ENCODE measurements at regions not wholly inside any gene's neighbourhood (a gene's known extent, or its start where the extent isn't known, plus 50 kb on each side); places are given as distances from the start of the nearest gene placed in this dataset.
A peak's percentile ranks its signal among the peaks of the same experiment; 100 is the strongest.
"Not testable (repeated sequence)": the region's sequence is repeated elsewhere in the genome, so short reads cannot be mapped to it uniquely, and the experiment has no call there.

- H3K9me3 ChIP-seq (ENCODE audit: control insufficient read depth, low read depth, low read length); H3K4me3 ChIP-seq (ENCODE audit: low read length); H3K36me3 ChIP-seq (ENCODE audit: control insufficient read depth, insufficient read depth, low read length); H3K27me3 ChIP-seq (ENCODE audit: control insufficient read depth, insufficient read depth, low read length); H3K4me1 ChIP-seq (ENCODE audit: control insufficient read depth, insufficient read depth, low read length); DNase-seq; H3K27ac ChIP-seq (ENCODE audit: low read length): not testable (repeated sequence)
- WGBS (ENCODE audit: insufficient coverage, low lambda C conversion rate), result no CpG with 5 or more reads among the region's 3 CpGs
These were observed 667.1 kb downstream of the PRIM2 start for GRCh38 chr6:57984575-57984974.

- H3K27me3 ChIP-seq (ENCODE audit: control insufficient read depth, insufficient read depth, low read length); H3K36me3 ChIP-seq (ENCODE audit: control insufficient read depth, insufficient read depth, low read length); H3K4me1 ChIP-seq (ENCODE audit: control insufficient read depth, insufficient read depth, low read length); H3K4me3 ChIP-seq (ENCODE audit: low read length); DNase-seq; H3K27ac ChIP-seq (ENCODE audit: low read length); H3K9me3 ChIP-seq (ENCODE audit: control insufficient read depth, low read depth, low read length): not testable (repeated sequence)
- WGBS (ENCODE audit: insufficient coverage, low lambda C conversion rate), result no CpG with 5 or more reads among the region's 4 CpGs
These were observed 668.3 kb downstream of the PRIM2 start for GRCh38 chr6:57985734-57986133.

GRCh38 chr6:57986584-57986983, 669.2 kb downstream of the PRIM2 start:
- WGBS (ENCODE audit: insufficient coverage, low lambda C conversion rate), result 41% methylated on average over 2 of the region's 2 CpGs
- DNase-seq; H3K27ac ChIP-seq (ENCODE audit: low read length); H3K4me3 ChIP-seq (ENCODE audit: low read length); H3K36me3 ChIP-seq (ENCODE audit: control insufficient read depth, insufficient read depth, low read length); H3K4me1 ChIP-seq (ENCODE audit: control insufficient read depth, insufficient read depth, low read length); H3K27me3 ChIP-seq (ENCODE audit: control insufficient read depth, insufficient read depth, low read length); H3K9me3 ChIP-seq (ENCODE audit: control insufficient read depth, low read depth, low read length): not testable (repeated sequence)

DNA sequence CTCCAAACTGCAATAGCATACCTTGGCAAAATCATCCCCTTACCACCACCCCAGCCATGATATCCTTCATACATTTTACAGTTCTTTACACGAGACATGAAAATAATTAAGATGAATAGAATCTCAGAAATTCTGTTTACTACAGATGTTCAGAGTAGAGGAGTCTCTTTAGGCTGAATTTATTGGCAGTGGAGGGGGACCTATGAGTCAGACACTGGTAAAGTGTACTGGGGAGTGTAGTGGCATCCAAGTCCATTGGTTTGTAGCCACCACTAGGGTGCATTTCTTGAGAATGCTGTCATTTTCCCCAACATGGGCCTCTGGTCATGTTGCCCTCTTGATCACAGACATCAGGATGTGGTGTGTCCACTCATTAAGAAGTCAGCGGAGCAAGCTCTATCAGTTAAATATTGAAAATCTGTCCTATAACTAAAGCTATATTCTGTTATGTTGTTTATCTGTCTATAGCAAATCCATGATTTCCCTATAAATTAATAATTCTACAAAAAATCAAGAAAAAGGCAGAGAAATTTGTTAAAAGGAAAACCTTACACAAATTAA, 672.2 kb downstream of the PRIM2 start:
- H3K36me3 ChIP-seq (ENCODE audit: control insufficient read depth, insufficient read depth, low read length); H3K9me3 ChIP-seq (ENCODE audit: control insufficient read depth, low read depth, low read length); DNase-seq; H3K27me3 ChIP-seq (ENCODE audit: control insufficient read depth, insufficient read depth, low read length); H3K4me1 ChIP-seq (ENCODE audit: control insufficient read depth, insufficient read depth, low read length); H3K27ac ChIP-seq (ENCODE audit: low read length); H3K4me3 ChIP-seq (ENCODE audit: low read length): not testable (repeated sequence)
- no CpG with 5 or more reads among the region's 2 CpGs for WGBS (ENCODE audit: insufficient coverage, low lambda C conversion rate)

DNA sequence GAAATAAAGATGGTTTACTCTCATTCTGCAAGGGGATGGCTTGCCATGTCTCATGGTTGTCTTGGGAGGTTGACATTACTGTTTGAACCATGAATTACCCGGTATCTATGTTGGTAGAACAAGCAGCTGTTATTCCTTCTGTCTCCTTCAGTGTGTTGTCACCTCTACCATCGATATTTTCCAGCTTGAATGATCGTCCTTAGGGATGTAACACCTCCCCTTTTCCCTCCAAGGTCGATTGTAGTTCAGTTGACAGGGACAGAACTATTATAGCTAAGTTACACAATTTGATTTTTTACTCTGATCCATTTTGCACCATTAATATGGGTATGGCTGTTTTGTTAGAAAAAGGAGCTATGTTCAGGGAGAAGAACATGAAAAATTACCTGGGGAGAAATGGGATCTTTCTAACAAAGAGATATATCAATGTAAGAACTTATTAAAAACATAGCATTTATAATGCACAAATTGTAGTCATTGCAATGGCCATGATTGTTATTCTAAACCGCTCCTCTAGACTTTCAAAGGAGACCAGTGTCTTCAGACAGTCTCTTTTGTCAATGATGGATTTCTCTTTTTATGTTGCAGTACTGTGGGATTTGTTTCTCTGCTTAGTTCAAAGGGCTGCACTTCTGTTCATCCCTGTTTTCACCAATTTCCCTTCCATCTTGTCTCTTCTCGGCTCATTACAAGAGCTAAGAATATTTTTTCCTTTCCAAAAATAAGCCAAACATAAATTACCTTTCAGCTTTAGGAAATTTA, 681.6 kb downstream of the PRIM2 start:
- not testable (repeated sequence) for H3K27ac ChIP-seq (ENCODE audit: low read length); H3K4me3 ChIP-seq (ENCODE audit: low read length); H3K4me1 ChIP-seq (ENCODE audit: control insufficient read depth, insufficient read depth, low read length); H3K36me3 ChIP-seq (ENCODE audit: control insufficient read depth, insufficient read depth, low read length); DNase-seq; H3K27me3 ChIP-seq (ENCODE audit: control insufficient read depth, insufficient read depth, low read length); H3K9me3 ChIP-seq (ENCODE audit: control insufficient read depth, low read depth, low read length)
- WGBS (ENCODE audit: insufficient coverage, low lambda C conversion rate), result no CpG with 5 or more reads among the region's 6 CpGs

DNA sequence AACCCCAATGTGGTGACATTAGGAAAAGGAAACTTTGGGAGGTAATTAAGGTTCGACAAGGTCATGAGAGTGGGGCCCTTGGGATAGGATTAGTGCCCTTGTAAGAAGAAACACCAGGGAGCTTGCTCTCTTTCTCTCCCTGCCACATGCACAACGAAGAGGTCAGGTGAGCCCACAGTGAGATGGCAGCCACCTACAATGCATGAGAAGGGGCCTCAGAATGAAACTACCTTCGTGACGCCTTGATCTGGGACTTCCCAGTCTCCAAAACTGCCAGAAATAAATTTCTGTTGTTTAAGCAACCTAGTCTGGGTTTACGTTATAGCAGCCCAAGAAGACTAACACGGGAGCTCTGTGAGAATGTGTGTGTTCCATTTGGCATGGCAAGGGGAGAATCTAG, 682.8 kb downstream of the PRIM2 start:
- H3K27ac ChIP-seq (ENCODE audit: low read length); H3K9me3 ChIP-seq (ENCODE audit: control insufficient read depth, low read depth, low read length); H3K4me3 ChIP-seq (ENCODE audit: low read length); H3K27me3 ChIP-seq (ENCODE audit: control insufficient read depth, insufficient read depth, low read length); H3K4me1 ChIP-seq (ENCODE audit: control insufficient read depth, insufficient read depth, low read length); H3K36me3 ChIP-seq (ENCODE audit: control insufficient read depth, insufficient read depth, low read length); DNase-seq: not testable (repeated sequence)
- WGBS (ENCODE audit: insufficient coverage, low lambda C conversion rate), result 90% methylated on average over 2 of the region's 6 CpGs

DNA sequence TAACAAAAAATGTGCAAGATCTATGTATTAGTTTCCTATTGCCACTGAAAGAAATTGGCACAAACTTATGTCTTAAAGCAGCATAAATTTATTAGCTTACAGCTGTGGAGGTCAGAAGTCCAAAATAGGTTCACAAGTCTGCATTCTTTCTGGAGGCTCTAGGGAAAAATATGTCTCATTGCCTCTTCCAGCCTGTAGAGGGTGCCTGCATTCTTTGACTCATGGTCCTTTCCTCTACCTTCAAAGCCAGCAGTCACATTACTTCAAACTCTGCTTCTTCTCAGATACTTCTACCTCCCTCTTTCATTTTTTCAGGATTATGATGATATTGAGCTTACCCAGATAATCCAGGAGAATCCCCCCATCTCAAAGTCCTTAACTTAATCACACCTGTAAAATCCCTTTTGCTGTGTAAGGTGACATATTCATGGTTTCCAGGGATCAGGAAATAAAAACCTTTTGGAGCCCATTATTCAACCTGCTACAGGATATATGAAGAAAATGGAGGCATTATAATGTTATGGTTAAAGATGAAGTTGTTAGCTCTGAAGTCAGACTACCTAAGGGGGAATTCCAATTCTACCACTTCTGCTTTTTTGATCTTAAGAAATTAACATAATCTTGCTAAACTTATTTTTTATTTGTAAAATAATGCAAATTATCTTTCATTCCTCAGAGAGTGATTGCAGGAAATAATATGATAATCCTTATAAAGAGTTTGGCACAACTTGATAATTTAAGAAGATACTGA, 686.2 kb downstream of the PRIM2 start:
- H3K9me3 ChIP-seq (ENCODE audit: control insufficient read depth, low read depth, low read length); H3K36me3 ChIP-seq (ENCODE audit: control insufficient read depth, insufficient read depth, low read length); H3K4me3 ChIP-seq (ENCODE audit: low read length); H3K4me1 ChIP-seq (ENCODE audit: control insufficient read depth, insufficient read depth, low read length); H3K27ac ChIP-seq (ENCODE audit: low read length); H3K27me3 ChIP-seq (ENCODE audit: control insufficient read depth, insufficient read depth, low read length): not testable (repeated sequence)
- peak; percentile 3 to 6 for DNase-seq

DNA sequence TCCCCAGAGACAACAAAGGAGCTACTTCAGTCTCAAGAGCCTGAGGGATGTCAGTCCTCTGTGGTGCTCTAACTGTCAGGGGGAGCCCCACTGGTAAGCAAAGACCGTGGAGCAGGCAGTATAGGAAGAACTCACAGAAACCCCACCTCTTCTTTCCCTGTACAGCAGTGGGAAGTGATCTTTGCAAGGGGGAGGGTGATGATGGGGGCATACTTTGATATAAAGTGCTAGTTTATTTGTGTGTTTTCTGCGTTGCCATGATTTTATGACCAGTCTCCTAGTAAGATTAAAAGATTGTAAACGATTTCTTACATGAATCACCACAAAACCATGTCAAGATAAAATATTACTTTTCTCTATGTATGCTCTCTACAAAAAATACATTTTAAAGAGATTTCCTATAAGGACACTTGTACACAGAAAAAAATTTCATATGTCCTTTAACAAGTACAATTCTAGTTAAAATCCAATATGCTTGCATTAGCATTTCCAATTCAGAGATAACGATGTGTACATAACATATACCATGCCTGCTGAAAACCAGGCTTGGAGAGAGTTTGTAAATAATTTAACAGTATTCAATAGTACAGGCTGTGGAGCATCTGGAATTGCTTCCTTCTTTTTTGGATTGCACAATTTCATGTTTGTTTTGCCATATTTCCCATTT, 690.0 kb downstream of the PRIM2 start:
- WGBS (ENCODE audit: insufficient coverage, low lambda C conversion rate), result 60% methylated on average over 1 of the region's 4 CpGs
- not testable (repeated sequence) for H3K9me3 ChIP-seq (ENCODE audit: control insufficient read depth, low read depth, low read length); DNase-seq; H3K27ac ChIP-seq (ENCODE audit: low read length); H3K4me3 ChIP-seq (ENCODE audit: low read length); H3K36me3 ChIP-seq (ENCODE audit: control insufficient read depth, insufficient read depth, low read length); H3K27me3 ChIP-seq (ENCODE audit: control insufficient read depth, insufficient read depth, low read length); H3K4me1 ChIP-seq (ENCODE audit: control insufficient read depth, insufficient read depth, low read length)

- not testable (repeated sequence) for DNase-seq; H3K27ac ChIP-seq (ENCODE audit: low read length)
These were observed 690.5 kb downstream of the PRIM2 start for GRCh38 chr6:58008001-58008335.

DNA sequence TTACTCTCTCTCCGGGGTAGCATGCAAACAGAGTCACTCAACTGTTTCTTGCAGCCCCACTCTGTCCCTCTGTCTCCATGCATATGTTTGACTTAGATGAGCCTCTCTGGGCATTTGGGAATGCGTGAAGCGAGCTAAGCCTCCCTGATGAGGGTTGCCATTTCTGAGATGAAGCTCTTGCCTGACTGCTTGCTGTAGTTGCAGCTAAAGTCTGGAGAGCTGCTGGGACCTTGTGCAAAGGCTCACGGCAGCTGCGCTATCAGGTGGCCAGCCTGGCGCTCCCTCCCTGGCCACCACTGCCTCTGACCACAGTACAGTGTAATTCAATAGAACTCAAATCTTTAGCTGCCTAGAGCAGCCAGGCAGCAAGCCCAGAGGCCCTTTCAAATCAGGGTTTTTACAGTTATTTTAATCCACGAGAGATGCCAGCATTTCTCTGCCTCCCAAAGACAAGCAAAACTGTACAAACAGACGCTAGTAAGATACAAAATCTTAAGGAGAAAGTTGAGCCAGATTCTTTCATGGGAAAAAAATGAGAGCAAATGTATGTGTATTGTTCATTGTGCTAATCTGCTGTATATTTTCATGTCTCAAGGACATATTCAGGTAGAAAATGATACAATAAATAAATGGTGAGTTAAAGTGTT, 694.6 kb downstream of the PRIM2 start:
- H3K27ac ChIP-seq (ENCODE audit: low read length); DNase-seq; H3K4me1 ChIP-seq (ENCODE audit: control insufficient read depth, insufficient read depth, low read length); H3K9me3 ChIP-seq (ENCODE audit: control insufficient read depth, low read depth, low read length); H3K27me3 ChIP-seq (ENCODE audit: control insufficient read depth, insufficient read depth, low read length); H3K4me3 ChIP-seq (ENCODE audit: low read length); H3K36me3 ChIP-seq (ENCODE audit: control insufficient read depth, insufficient read depth, low read length): not testable (repeated sequence)
- WGBS (ENCODE audit: insufficient coverage, low lambda C conversion rate), result no CpG with 5 or more reads among the region's 8 CpGs

More at GRCh38 chr6:58008001-58008335, 690.5 kb downstream of the PRIM2 start:
- not testable (repeated sequence) for H3K36me3 ChIP-seq (ENCODE audit: control insufficient read depth, insufficient read depth, low read length); H3K4me3 ChIP-seq (ENCODE audit: low read length); H3K27me3 ChIP-seq (ENCODE audit: control insufficient read depth, insufficient read depth, low read length); H3K4me1 ChIP-seq (ENCODE audit: control insufficient read depth, insufficient read depth, low read length); H3K9me3 ChIP-seq (ENCODE audit: control insufficient read depth, low read depth, low read length)
